Fibroblast of mammary gland (primary cell): ENCODE measurements at regions not wholly inside any gene's neighbourhood (a gene's known extent, or its start where the extent isn't known, plus 50 kb on each side); places are given as distances from the start of the nearest gene placed in this dataset.

Experiments
- DNase-seq: peaks from one replicate; pipeline ENCODE4 v3.0.0-alpha.2; 2010; ENCODE audit warnings: low read depth
- H3K4me3 ChIP-seq: 2 replicates; pipeline ENCODE4 v1.5.1; 2011; ENCODE audit warnings: low read depth, mild to moderate bottlenecking, low read length, moderate library complexity; ENCODE audit not compliant: control insufficient read depth
- CTCF ChIP-seq: conservative IDR thresholded peaks from 2 replicates; pipeline ENCODE4 v1.5.1; 2011; ENCODE audit warnings: low read depth, low read length, inconsistent platforms; ENCODE audit not compliant: control insufficient read depth, insufficient read depth

- no peak for DNase-seq
- TF ChIP-seq CTCF = no peak
- no peak overlapping the region for H3K4me3 ChIP-seq
These were observed 901.2 kb downstream of the LTN1 start for GRCh38 chr21:28091466-28091865.

- no peak overlapping the region for H3K4me3 ChIP-seq
- no peak for DNase-seq
- TF ChIP-seq CTCF = no peak
These were observed 902.1 kb downstream of the LTN1 start for GRCh38 chr21:28090546-28090945.

- no peak overlapping the region for H3K4me3 ChIP-seq
- peak; percentile 13 for DNase-seq
- no peak for TF ChIP-seq CTCF
These were observed 902.9 kb downstream of the LTN1 start for GRCh38 chr21:28089599-28090441.

- no peak overlapping the region for H3K4me3 ChIP-seq
- no peak for TF ChIP-seq CTCF
- no peak for DNase-seq
These were observed 905.7 kb downstream of the LTN1 start for GRCh38 chr21:28086861-28087581.

- DNase-seq = no peak
- TF ChIP-seq CTCF = no peak
- H3K4me3 ChIP-seq = no peak overlapping the region
These were observed 907.7 kb downstream of the LTN1 start for GRCh38 chr21:28084951-28085350.

GRCh38 chr21:28083350-28083749 lies 909.3 kb downstream of the LTN1 start:
- no peak for DNase-seq
- no peak overlapping the region for H3K4me3 ChIP-seq
- TF ChIP-seq CTCF = no peak
